Heart right ventricle (tissue), 16 donors: ENCODE measurements at regions not wholly inside any gene's neighbourhood (a gene's known extent, or its start where the extent isn't known, plus 50 kb on each side); places are given as distances from the start of the nearest gene placed in this dataset.

ENCODE experiments used
- ATAC-seq, 8 donors: fragments of 200-7000 bp; cut with Tn5 transposase; one replicate each; pipeline ENCODE4 v1.9.1; 2020; ENCODE audit warnings: mild to moderate bottlenecking in 8 of 8, moderate library complexity in 8 of 8, moderate number of reproducible peaks in 1 of 8
- DNase-seq, 2 donors: peaks; one replicate each; pipeline ENCODE4 v3.0.0-alpha.2; 2020
- H3K27ac ChIP-seq, 10 donors: fragments of 200-600 bp; sonication (generic) in 2 of 10; one replicate each; pipeline versions ENCODE4 v1.5.0 to v1.8.0; 2020 to 2022; ENCODE audit warnings: mild to moderate bottlenecking in 3 of 10
- H3K27me3 ChIP-seq, 7 donors: fragments of 200-600 bp; one replicate each; pipeline ENCODE4 v1.8.0; 2021 to 2022; ENCODE audit warnings: mild to moderate bottlenecking in 2 of 7
- H3K36me3 ChIP-seq, 9 donors: fragments of 200-600 bp; sonication (generic) in 1 of 9; one replicate each; pipeline versions ENCODE4 v1.5.0 to v1.8.0; 2020 to 2022; ENCODE audit warnings: mild to moderate bottlenecking in 2 of 9
- H3K4me1 ChIP-seq, 9 donors: fragments of 200-600 bp; sonication (generic) in 1 of 9; one replicate each; pipeline versions ENCODE4 v1.5.0 to v1.8.0; 2020 to 2022; ENCODE audit warnings: mild to moderate bottlenecking in 4 of 9
- H3K4me3 ChIP-seq, 10 donors: fragments of 200-600 bp; sonication (generic) in 2 of 10; one replicate each; pipeline versions ENCODE4 v1.5.0 to v1.8.0; 2020 to 2022; ENCODE audit warnings: mild to moderate bottlenecking in 7 of 10, moderate library complexity in 2 of 10
- H3K9me3 ChIP-seq, 11 donors: fragments of 200-600 bp in 10 of 11; sonication (generic) in 2 of 11; one replicate each; pipeline versions ENCODE4 v1.5.0 to v1.8.0; 2013 to 2022; ENCODE audit warnings: mild to moderate bottlenecking in 2 of 11, control low read depth in 1 of 11, moderate library complexity in 1 of 11
- WGBS, 2 donors: extraction: QIAGEN DNeasy Blood & Tissue Kit; methylation state at CpG; one replicate each; pipeline ENCODE4 v1.1.7; 2013; ENCODE audit warnings: inconsistent platforms in 1 of 2; 5-methylcytosine and 5-hydroxymethylcytosine counted together
- intact Hi-C, 10 donors: fragments of 100-400 bp; cut with DNase I; formaldehyde crosslinking; loops; one replicate each; pipeline versions ENCODE4 v1.11.1 to v1.14.2; 2022
- TF ChIP-seq, protein P1 (sequence below), 9 donors: fragments of 200-600 bp; sonication (generic) in 2 of 9; IDR thresholded peaks; one replicate each; pipeline versions ENCODE4 v1.5.0 to v1.8.0; 2021 to 2022; ENCODE audit warnings: antibody characterized with exemption in 9 of 9, mild to moderate bottlenecking in 5 of 9, moderate library complexity in 1 of 9
- donor health status: Arrhythmogenic right ventricular cardiomyopathy.
- donor health status: ischemic (EF 13 %, LVEDD 7.1; RV severe dilation, severe dysfunction).
- donor health status: healthy with polysubstance abuse.
- donor health status: DM: no; HTN: yes; CAD: no.
- donor health status: DM: no; HTN: no; CAD: no.
- donor health status: ischemic (EF 25% LVEDD 6.9; RV normal size, moderate dysfunction).
- donor health status: ischemic (EF 25% LVEDD 5.7; RV mildly dilated, moderate dysfunction).
- donor health status: healthy.
- donor health status: DM: yes; HTN: yes; CAD: no.
- donor health status: Ischemic cardiomyopathy.
- donor health status: ischemic (EF 35%, LVEDD 5.7; RV mildly dilated, moderate dysfunction).
- donor health status: nonischemic (EF 11% LVEDD 7.7; RV severe dilation, severe dysfunction).
- donor health status: DM: yes; HTN: yes; CAD: no.
- donor health status: PGD.
- donor health status: ischemic (EF 29% LVEDD 5.4; RV normal size, mild dysfunction).
- donor health status: nonischemic (EF 23%, LVEDD 6.1; RV moderate dilation, normal function).

- TF ChIP-seq, protein P1, sequence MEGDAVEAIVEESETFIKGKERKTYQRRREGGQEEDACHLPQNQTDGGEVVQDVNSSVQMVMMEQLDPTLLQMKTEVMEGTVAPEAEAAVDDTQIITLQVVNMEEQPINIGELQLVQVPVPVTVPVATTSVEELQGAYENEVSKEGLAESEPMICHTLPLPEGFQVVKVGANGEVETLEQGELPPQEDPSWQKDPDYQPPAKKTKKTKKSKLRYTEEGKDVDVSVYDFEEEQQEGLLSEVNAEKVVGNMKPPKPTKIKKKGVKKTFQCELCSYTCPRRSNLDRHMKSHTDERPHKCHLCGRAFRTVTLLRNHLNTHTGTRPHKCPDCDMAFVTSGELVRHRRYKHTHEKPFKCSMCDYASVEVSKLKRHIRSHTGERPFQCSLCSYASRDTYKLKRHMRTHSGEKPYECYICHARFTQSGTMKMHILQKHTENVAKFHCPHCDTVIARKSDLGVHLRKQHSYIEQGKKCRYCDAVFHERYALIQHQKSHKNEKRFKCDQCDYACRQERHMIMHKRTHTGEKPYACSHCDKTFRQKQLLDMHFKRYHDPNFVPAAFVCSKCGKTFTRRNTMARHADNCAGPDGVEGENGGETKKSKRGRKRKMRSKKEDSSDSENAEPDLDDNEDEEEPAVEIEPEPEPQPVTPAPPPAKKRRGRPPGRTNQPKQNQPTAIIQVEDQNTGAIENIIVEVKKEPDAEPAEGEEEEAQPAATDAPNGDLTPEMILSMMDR (IDR thresholded peaks at IDR 0.05) = no peak
- ATAC-seq = no peak
- Histone ChIP-seq H3K9me3 (peaks cover 0 to 6% (median 0%) of the 10 kb centered on the region in 11 donors), H3K36me3 (no peaks in the 10 kb centered on the region), H3K27me3 (no peaks in the 10 kb centered on the region), H3K27ac (no peak overlapping the region), H3K4me1 (peaks cover 0 to 18% (median 0%) of the 10 kb centered on the region in 9 donors), H3K4me3 (no peak overlapping the region)
- intact Hi-C loops = loop anchor here in 1 of 10 donors (10.0 kb wide), 1 partner anchor 454 kb away; no protein-coding TSS in a partner anchor
- 90 to 93% methylated on average over 6 of the region's 6 CpGs for WGBS, 2 donors
- DNase-seq = no peak
These were observed 183.6 kb upstream of the MGAT5 start for GRCh38 chr2:134070281-134070741.

GRCh38 chr2:134072341-134072740, 181.5 kb upstream of the MGAT5 start:
- TF ChIP-seq, protein P1 (IDR thresholded peaks at IDR 0.05) = no peak
- no peaks in the 10 kb centered on the region for H3K27me3 ChIP-seq
- peak overlapping the region in 1 of 10 donors; percentile 1 for H3K27ac ChIP-seq
- no peak for ATAC-seq
- H3K4me3 ChIP-seq = no peak overlapping the region
- no peak for DNase-seq
- no peaks in the 10 kb centered on the region for H3K36me3 ChIP-seq
- peaks cover 0 to 18% (median 0%) of the 10 kb centered on the region in 9 donors for H3K4me1 ChIP-seq
- WGBS, 2 donors = 43 to 45% methylated on average over 1 of the region's 1 CpG
- intact Hi-C loops = loop anchor here in 1 of 10 donors (10.0 kb wide), 1 partner anchor 452 kb away; no protein-coding TSS in a partner anchor
- peaks cover 0 to 6% (median 0%) of the 10 kb centered on the region in 11 donors for H3K9me3 ChIP-seq

DNA sequence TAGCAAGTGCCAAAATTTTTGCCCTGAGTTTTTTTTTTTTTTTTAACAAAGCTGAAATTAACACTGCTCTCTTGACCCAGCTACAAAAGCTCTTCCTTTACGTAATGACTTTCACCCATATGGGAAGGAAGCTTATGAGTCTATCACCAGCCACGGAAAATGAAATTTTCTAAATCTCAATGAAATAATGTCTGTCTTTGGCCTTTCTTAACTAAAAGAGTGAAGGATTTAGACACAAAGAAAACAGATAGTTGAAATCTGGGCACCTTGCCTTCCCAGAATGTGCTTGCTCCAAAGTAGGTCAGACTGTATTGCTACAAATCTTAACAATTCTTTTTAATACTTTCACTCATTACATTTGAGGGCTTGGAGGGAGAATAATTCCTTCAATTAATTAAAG, 180.8 kb upstream of the MGAT5 start:
- no peak for DNase-seq
- no peaks in the 10 kb centered on the region for H3K27me3 ChIP-seq
- no peaks in the 10 kb centered on the region for H3K36me3 ChIP-seq
- intact Hi-C loops = loop anchor here in 1 of 10 donors (10.0 kb wide), 1 partner anchor 452 kb away; no protein-coding TSS in a partner anchor
- 52 to 65% methylated on average over 2 of the region's 2 CpGs for WGBS, 2 donors
- peaks cover 0 to 6% (median 0%) of the 10 kb centered on the region in 11 donors for H3K9me3 ChIP-seq
- TF ChIP-seq, protein P1 (IDR thresholded peaks at IDR 0.05) = no peak
- peak in 1 of 8 donors; percentile 49 for ATAC-seq
- H3K4me1 ChIP-seq = peaks cover 0 to 18% (median 0%) of the 10 kb centered on the region in 9 donors
- H3K4me3 ChIP-seq = no peak overlapping the region
- peak overlapping the region in 2 of 10 donors; percentile 1 to 19 for H3K27ac ChIP-seq

DNA sequence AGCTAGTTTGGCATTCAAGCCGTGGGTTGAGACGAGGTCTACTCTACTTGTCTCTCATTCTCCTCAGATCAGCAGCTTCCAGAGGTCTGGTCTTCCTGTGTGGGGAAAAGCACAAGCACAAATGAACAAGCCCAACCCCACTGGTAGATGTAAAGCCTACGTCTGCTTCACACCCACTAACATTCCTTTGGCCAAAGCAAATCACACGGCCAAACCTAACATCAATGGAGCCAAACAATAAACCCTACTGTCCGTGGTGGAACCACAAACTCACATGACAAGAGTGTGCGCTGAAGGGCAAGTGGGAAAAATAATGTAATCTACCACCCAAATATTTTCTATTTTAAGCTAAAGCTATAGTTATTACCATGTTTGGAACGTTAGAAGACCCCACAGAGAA, 179.3 kb upstream of the MGAT5 start:
- Histone ChIP-seq H3K9me3 (peaks cover 0 to 6% (median 0%) of the 10 kb centered on the region in 11 donors), H3K4me3 (no peak overlapping the region), H3K36me3 (no peaks in the 10 kb centered on the region), H3K27me3 (no peaks in the 10 kb centered on the region), H3K27ac (no peak overlapping the region), H3K4me1 (peaks cover 0 to 30% (median 3%) of the 10 kb centered on the region in 9 donors)
- DNase-seq = no peak
- 79 to 84% methylated on average over 7 of the region's 7 CpGs for WGBS, 2 donors
- intact Hi-C loops = loop anchor here in 1 of 10 donors (10.0 kb wide), 1 partner anchor 450 kb away; no protein-coding TSS in a partner anchor
- TF ChIP-seq, protein P1 (IDR thresholded peaks at IDR 0.05) = no peak
- ATAC-seq = no peak
